Fibroblast of skin of right quadriceps (primary cell): ENCODE measurements at regions not wholly inside any gene's neighbourhood (a gene's known extent, or its start where the extent isn't known, plus 50 kb on each side); places are given as distances from the start of the nearest gene placed in this dataset.

Experiments
- DNase-seq: peaks from one replicate; pipeline ENCODE4 v3.0.0-alpha.2; 2013

DNA sequence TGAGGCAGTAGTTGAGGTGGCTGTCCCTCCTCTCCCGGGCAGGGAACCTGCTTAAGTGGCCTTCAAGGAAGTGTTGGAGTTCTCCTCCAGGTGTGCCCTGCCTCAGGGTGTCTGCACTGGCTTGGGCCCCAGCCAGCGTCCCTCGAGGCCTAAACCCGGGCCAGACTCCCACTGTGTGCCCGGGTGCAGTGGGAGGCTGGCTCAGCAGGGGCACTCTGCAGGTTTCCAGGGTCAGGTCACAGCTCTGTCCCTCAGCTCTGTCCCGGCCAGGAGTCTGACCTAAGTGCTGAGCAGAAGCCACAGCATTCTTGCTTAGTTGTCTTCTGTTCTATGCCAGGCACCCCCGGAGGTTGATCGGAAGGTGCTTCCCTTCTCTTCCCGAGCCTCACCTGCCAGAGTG is 69.0 kb upstream of the OTOS start:
- no peak for DNase-seq

- DNase-seq, result no peak
These were observed 69.9 kb upstream of the OTOS start for GRCh38 chr2:240210198-240210965.

DNA sequence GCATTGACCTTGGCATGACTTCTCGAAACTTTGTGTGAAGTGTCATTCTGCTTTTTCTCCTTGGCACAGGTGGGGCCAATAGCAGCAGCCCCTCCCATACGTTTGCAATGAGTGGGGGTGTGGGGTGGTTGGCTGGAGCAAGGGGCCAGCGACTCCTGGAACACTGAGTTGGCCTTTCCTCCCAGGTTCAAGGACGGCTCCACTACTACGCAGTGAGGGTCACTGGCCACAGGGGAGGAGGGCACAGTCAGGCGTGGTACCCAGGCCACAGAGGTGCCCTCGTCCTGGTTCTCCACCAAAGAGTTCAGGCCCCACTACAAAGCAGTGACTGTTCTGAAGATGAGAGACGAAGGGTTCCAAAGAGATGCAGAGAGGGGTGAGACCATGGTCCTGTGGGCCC is 70.6 kb upstream of the OTOS start:
- no peak for DNase-seq

DNA sequence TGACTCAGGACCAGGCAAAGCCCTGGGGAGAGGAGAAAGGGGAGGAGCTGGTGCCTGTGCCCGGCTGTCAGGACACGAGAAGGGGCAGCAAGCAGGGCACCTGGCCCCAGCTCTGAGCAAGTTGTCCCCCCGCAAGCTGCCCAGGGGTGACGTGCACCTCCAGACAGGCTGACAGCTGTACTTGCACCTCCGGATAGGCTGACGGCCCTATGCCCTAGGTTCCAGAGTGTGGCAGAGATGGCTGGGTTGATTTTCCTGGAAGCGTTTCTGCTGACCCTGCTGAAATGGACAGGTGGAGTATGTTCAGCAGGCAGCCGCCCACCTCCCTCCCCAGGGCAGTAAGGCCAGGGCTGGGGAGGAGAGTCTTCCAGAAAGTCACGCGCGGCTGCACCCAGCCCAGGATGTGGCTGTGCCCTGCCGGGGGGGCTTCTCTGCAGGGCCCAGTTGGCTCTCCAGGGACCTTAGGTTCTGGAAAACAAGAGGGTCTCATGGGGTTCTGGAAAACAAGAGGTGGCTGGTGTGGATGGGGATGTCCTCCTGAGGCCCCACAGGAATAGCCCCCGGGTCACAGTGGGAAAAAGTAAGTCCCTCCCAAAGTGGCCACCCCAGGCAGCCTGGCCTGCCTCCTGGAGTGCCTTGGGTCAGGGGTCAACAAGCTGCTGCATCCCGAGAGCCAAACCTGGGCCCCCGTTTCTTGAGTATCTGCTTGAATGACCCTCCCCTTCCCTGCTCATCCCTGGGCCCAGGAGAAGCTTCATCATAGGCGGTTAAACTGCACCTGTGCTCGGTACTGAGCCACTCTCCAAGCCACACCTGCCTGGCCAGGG is 71.4 kb upstream of the OTOS start:
- DNase-seq, result no peak

DNA sequence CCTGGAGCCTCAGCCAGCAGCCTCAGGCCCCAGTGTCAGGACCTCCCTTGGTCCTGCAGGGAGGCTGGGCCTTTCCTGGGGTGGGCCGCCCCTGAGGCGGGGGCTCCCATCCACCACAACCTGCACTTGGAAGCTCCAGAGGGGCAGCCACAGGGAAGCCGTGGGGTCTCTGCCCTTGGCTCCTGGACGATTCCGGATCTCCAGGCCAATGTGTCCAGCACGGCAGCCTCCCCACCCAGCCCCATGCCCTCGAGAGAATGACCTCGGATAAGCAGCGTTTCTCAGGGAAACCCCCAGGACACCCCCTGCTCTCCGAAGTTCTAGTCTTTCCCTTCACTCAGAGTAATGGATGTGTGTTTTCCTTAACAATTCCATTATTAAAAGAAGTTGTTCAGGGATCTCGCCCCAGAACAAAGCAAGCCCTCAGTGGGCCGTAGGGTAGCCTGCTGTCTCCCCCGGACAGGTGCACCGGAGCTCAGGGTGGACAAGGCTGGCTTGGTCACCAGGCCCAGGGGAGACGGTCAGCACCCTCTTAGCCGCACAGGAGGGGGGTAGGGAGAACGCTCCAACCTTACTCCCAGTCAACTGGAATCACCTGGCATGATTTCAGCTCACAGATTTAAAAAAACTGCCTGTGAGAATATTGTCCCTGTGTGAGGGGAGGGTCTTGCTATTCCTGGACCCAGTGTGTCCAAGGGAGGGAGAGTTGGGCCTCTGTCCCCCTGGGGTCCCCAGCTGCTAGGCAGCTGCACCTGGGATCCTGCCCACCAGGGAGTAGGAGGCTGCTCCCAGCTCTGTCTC is 72.2 kb upstream of the OTOS start:
- no peak for DNase-seq

DNA sequence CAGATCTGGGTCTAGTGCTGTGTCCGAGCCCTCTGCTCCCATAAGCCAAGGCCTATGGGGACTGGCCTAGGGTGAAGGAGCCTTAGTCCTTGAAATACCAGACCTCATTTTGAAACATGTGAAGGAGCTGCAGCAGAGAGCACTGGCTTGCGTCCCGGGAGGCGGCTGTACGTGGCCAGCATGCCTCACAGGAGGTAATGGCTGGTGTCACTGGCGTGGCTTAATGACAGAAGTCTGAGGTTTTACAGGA is 72.7 kb upstream of the OTOS start:
- DNase-seq, result no peak

DNA sequence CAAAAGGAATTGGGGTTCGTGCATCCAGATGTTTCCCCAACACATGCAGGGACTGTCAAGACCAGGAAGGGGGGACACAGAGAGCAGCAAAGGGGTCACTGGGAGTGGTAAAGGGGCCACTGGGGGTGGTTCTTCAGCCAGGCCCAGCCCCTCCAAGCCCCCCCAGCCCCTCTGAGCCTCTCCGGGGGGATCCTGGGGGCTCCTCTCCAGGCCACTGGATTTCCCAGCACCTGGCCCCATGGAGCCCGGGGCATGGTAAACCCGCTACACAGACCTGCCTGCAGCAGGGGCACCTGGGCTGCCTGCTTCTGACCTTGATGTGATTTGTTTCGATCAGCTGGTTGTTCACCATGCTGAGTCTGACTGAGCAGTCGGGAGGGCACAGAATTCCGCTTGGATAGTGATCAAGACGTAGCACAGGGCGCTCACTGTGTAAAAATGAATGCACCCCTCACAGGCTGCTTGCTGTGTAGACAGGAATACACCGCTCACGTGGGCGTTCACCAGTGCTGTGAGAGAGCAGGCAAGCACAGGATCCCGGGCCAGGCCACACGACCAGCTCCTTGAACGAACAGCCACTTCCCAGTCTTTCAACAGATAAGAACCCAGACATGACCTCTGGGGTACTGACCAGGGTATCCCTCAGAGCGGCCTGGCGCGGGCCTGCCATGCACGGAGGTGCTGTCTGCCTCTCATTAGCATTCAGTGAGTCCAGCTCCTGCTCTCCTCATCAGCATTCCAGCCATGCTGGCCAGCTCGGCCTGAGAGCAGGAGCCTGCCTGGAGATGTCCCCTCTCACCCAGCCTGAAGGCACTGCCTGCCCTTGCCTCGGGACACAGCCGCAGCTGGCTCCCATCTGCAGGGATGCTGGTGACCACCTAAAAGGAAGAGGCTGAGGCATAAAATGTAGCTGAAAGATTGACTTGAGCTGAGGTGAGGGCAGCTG is 73.3 kb upstream of the OTOS start:
- no peak for DNase-seq

- DNase-seq, result no peak
These were observed 74.6 kb upstream of the OTOS start for GRCh38 chr2:240214790-240215675.

- no peak for DNase-seq
These were observed 75.2 kb upstream of the OTOS start for GRCh38 chr2:240215676-240216051.

GRCh38 chr2:240216167-240216566 is 75.7 kb upstream of the OTOS start:
- no peak for DNase-seq

GRCh38 chr2:240217431-240218301 is 77.2 kb upstream of the OTOS start:
- DNase-seq, result no peak

DNA sequence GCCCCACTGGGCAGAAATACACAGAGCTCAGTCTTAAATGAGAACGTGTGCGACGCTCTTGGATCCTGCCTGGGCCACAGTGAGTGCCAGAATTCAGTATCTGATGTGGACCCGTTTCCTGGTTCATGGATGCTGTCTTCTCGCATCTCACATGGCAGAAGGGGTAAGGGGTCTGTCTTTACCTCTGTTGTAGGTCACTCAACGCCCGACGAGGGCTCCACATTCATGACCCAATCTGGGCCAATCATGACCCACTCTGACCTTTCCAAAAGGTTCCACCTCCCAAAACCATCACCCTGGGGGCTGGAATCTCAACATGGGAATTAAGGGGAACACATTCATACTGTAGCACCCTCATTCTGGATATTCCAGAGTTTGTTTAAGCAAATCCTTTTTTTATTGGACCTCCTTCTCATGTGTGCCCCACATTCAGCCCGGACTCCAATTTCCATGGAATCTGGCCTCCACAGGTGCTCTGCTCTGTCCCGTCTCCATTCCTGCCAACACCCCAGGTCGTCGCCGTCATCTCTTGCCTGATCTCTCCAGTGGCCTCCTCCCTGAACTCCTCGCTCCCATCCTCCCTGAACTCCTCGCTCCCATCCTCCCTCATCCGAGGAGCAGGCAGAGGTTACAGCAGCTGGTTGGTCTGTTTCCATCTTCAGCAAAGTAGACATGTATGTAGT is 78.9 kb upstream of the OTOS start:
- DNase-seq, result no peak

DNA sequence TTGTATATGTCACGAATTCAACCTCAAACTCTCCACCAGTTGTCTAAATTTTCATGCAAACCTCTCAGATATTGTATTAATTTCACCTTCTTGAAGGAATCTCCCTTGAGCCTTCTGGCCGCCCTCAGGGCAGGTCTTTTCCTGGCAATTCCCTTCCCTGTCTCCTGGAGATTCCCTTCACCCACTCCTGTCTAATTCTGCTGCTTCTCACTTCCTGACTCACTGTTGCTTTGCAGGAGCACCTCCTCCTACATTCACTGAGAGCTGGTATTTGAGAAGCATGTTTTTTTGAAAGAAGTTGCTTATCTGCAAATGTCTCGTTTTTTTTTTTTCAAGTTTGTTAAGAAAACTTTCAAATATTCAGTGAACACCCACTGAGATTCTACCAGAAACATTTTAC is 79.9 kb upstream of the OTOS start:
- DNase-seq, result no peak

DNA sequence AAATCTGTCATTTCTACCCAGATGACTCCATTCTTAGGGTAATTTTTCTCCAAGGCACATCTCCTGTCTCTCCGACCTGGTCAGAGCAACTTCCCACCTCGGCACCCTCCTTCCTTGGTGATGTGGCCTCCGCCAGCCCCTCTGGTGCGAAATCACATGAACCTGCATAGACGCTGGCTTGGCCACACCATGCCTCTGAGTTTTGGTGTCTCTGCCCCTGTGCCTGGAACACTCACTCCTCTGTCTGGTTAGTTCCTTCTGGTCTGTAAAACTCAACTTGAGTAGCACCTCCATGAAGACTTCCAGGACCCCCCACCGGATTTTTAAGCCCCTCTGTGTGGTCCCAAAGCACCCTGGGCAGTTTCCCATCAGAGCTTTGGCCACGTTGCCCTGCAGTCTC is 83.2 kb upstream of the OTOS start:
- DNase-seq, result no peak

GRCh38 chr2:240224676-240225075 is 84.2 kb upstream of the OTOS start:
- no peak for DNase-seq

GRCh38 chr2:240225131-240225530 is 84.7 kb upstream of the OTOS start:
- no peak for DNase-seq

DNA sequence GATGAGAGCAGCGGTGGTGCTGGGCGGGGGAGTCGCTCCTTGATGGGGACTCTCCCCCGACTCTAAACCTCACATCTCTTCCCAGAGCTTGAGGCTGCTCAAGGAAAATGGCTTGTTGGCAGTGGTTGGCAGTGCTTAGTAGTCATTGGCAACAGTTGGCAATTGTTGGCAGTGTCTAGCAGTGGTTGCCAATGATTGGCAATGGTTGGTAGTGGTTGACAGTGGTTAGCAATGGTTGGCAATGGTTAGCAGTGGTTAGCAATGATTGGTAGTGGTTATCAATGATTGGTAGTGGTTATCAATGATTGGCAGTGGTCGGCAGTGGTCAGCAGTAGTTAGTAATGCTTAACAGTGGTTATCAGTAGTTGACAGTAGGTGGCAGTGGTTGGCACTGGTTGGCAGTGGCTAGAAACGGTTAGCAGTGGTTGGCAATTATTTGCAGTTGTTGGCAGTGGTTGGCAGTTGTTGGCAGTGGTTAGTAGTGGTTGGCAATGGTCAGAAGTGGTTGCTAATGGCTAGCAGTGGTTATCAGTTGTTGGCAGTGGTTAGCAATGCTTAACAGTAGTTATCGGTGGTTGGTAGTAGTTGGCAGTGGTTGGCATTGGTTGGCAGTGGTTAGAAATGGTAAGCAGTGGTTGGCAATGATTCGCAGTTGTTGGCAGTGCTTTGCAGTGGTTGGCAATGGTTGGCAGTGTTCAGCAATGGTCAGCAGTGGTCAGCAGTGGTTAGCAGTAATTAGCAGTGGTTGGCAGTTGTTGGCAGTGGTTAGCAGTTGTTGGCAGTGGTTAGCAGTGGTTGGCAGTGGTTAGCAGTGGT is 85.4 kb upstream of the OTOS start:
- no peak for DNase-seq

GRCh38 chr2:240226672-240227537 is 86.4 kb upstream of the OTOS start:
- DNase-seq, result no peak
